NB4 (cell line): ENCODE measurements at regions not wholly inside any gene's neighbourhood (a gene's known extent, or its start where the extent isn't known, plus 50 kb on each side); places are given as distances from the start of the nearest gene placed in this dataset.

Source experiments
- CTCF ChIP-seq: IDR thresholded peaks from one replicate; pipeline ENCODE4 v1.5.1; 2012; ENCODE audit warnings: low read depth, low read length
- MAX ChIP-seq: IDR thresholded peaks from 2 replicates; pipeline ENCODE4 v1.6.1; 2011; ENCODE audit warnings: low read depth, low read length
- MYC ChIP-seq: IDR thresholded peaks from 2 replicates; pipeline ENCODE4 v1.6.1; 2011; ENCODE audit warnings: low read depth, low read length
- POLR2A ChIP-seq: IDR thresholded peaks from 2 replicates; pipeline ENCODE4 v1.6.1; 2011; ENCODE audit warnings: mild to moderate bottlenecking; ENCODE audit not compliant: insufficient read length; ENCODE audit errors: extremely low read depth

- no peak for TF ChIP-seq POLR2A
- no peak for TF ChIP-seq CTCF
- TF ChIP-seq MYC = no peak
- TF ChIP-seq MAX = no peak
Measured at GRCh38 chrX:149398027-149398426, 107.1 kb downstream of the IDS start.
